HG02678 (cell line): ENCODE measurements at regions not wholly inside any gene's neighbourhood (a gene's known extent, or its start where the extent isn't known, plus 50 kb on each side); places are given as distances from the start of the nearest gene placed in this dataset.

Experiments
- ATAC-seq: cut with Tn5 transposase; IDR thresholded peaks from one replicate; pipeline ENCODE4 v1.9.1; 2021; ENCODE audit warnings: mild to moderate bottlenecking, moderate library complexity; ENCODE audit not compliant: unreplicated experiment

DNA sequence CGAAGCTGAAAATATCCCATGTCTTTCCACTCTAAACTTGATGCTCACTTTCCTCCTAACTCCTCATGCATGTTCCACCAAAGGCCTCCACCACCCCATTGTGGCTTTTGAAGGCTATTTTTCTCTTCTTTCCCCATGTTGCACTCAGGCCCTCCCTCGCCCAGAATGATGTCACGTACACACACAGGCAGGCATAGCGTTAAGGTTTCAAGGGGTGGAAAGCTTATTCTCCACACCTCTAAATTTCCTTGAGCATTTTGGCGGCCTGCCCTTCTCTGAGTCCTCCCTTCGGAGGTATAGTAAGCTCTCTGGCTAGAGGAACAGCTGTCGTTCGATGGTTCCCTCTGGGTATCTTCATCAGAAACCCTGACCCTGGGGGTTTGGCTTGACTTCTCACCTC lies 673.5 kb downstream of the ACTL7B start:
- no peak for ATAC-seq

DNA sequence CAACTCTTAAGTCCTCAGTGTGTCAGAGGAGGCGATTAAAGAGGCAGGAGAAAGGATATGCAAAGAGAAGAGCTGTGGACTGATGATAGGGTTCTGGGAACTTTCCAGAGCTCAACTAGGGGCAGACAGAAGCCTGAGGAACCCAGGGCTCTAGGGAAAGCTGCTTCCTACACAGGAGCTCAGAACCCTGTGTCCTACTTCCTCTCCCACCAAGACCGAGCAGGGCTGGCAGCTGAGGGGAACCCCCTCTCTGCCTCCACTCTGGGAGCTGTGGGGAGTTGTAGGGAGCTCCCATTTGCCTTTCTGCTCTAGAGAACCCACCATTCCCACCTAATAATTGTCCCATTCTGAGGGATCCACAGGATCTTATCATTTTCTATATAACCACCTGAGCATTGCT lies 674.3 kb downstream of the ACTL7B start:
- no peak for ATAC-seq

DNA sequence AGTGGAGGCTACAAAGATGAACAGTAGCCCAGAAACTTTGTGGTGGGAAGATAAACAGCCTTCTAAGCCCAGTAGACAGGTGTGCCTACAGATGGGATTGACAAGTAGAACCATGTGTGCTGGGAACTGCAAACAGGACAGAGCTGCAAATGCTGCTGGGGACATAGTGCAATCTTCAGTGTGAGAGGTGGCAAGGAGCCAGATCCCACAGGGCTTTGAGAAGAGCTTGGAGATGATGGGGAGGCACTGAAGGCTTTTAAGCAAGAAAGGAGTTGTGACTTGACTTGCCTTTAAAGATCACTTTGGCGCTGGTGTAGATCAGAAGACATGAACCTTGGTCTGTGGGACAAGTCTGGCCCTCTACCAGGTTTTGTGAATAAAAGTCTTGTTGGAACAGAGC lies 675.2 kb downstream of the ACTL7B start:
- no peak for ATAC-seq

DNA sequence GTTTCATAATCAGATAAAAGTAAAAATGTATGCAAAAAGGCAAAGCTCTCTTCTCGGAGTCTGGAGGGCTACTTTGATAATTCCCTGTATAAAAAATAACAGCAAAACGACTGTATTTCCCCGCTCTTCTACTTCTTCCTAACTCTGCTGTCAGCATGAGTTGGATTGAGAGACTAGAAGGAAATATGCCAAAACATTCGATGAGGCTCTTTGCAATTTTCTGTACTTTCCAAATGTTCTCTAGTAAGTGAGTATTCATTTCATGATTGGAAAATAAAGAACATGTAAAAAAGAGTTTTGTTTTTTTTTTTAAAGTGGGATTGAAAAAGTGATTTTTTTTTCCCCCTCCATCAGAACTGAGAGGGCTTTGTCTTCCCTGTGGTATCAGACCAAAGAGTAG lies 677.5 kb downstream of the ACTL7B start:
- no peak for ATAC-seq

DNA sequence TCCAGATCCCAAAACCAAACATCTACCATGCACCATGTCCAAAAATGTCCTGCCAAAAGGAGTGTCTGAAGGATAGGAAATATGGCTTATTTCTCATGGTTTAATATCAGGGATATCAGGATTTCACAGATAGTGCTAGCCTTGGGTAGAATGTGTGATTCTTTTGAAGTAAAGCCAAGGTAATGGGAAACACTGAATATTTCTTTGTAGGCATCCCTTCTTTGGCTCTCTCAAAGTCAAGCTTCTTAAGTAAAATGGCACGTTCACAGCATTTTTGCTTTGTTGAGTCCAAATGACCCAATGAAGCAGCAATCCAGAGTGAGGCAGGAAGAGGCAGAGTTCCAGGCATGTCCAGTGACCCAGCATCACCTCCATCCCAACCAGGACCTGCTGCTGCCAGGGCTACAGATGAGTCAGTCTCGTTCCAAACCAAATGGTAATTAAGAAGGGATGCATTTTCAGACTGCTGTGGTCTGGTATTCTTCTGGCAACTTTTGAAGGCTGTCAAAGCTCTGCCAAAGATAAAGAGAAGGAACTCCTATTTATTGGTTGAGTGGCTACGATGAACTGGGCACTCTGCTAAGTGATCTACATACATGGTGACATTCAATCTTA lies 678.8 kb upstream of the KLF4 start:
- no peak for ATAC-seq

DNA sequence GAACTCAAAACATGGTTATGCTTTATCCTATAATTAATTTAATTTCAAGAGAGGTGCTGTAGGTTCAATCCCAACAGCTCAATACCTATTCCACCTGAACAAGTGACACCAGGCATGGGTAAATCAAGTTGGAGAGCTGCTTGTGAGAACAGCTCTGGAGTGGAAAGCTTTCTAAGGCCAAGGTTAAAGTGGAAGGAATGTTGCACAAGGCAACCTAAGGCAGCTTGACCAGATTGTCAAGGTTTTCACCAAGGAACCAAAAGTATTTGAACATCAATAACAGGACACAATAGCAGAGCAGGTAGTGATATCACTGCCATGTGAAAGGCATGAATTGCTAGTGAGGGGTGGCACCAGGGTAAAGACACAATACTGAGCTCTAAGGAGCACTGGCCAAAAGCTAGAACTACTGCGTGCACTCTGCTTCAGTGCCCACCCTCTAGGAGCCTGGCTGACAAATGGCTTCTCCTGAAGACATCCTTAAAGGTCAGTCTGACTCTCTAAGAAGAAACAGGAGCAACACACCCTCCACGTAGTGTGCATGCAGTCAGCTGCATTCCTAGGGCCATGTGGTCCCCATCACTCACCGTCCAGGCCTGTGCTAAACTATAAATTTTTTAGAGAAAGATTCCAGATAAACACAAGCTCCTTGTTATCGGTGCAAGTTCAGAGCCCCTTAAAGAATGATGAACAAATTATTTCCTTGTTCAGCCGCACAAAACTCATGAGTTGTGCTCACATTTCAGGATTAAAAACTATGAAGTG lies 677.7 kb upstream of the KLF4 start:
- ATAC-seq, result no peak

DNA sequence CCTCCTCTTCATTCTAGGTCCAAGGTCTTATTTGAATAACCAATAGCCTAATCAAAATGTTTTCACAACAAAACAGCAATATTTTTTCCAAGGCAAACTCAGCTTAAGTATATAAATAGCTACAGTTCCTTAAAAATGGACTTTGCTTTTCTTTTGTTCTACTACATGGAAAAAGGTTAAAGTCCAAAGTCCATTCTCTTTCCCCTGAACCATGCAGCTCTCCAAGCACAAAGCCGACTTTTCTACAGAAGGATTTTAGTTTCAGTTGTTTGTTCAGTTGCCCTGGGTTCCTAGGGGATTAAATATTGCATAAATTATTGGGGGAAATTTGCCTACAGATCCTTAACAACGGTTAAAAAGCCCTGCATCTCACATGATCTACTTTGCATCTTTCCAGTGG lies 677.0 kb upstream of the KLF4 start:
- ATAC-seq, result no peak

DNA sequence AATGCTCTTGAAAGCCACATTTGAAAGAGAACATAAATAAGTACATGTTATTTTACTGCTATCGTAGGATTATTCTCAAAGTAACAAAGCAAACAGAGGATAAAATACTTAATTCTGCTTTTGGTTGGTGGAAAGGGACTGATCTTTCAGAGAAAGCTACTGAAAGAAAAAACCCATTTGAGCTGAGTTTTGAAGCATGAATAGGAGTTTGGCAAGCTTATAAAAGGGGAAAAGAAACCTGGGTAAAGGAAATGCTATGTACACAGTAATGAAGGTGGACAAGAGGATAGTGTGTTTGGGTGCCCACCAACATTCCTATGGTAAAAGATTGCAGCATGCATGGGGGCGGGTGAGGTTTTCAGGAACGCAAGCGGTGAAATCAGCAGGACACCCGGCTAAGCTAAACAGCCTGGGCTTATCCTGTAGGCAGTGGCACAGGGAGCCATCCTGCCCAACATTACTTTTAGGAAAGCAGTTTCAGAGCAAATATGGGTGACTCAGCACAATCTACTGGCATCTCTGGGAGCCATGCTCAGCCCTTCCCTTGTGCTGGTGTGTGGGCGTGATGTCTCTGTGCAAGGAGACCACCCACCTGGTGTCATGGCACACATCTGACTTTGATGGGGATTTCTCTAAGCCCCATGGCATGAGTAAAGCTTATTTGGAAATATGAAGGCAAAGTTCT lies 673.9 kb upstream of the KLF4 start:
- ATAC-seq, result no peak

DNA sequence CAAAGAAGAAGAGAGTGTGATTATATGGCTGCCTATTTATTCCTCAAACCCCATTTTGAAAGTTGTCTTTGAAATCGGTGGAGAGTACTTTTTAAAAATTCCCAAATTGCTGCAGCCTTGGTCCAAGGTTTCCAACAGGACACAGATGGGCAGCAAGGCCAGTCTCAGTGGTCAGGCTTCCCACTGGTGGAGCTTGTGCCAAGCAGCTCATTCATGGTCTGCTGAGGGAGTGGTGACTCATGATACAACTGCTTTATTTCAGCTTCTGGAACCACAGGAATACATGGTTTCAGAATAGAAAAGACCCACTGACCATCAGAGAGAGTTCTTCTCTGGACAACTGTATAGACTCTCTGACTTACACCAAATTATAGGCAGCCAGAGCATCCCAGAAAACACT lies 673.1 kb upstream of the KLF4 start:
- no peak for ATAC-seq

DNA sequence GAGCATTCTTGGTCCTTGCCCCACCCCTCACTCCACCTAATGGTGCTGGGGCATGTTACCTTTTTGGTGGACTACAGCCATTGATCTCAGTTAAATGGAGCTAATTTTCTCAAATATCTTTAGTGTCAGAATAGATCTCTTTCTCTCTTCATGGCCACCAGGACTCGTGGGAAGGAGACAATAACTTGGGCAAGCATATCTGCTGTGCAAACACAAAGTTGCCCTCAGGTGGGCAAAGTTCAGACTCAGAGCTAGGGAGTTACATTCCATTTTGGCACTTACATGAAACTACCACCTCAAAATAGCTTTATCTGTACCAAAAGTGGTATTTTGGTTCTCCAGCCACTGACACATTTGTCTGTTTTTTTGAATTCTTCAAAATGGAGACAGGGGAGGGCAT lies 671.9 kb upstream of the KLF4 start:
- no peak for ATAC-seq

DNA sequence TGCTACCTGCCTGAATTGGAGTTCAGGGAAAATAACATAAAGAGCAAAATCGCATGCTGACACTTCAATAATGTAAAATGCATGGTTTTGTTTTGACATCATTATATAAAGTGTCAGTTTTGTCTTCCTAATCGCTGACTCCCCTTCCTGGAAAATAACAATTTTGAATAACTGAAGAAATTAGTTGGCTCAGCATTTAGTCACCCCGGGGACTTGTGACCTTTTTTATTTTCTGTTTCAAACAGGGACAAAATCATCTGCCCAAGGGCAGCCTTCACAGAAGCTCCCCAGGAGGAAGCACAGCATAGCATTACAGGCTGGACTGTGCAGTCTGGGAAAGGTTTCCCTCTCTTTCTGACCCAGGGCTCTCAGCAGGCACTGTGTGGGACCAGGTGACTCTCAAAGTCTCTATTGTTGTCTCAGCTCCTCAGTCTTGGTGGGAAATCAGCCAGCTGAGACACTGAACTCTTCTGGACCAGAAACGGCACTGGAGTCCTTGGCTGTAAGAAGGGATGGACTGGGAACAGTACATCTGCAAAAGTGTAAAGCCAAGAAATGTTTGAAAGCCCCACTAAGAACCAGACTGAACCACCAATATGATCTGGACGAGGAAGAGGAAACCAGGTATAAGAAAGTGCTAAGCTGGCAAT lies 671.3 kb upstream of the KLF4 start:
- no peak for ATAC-seq

DNA sequence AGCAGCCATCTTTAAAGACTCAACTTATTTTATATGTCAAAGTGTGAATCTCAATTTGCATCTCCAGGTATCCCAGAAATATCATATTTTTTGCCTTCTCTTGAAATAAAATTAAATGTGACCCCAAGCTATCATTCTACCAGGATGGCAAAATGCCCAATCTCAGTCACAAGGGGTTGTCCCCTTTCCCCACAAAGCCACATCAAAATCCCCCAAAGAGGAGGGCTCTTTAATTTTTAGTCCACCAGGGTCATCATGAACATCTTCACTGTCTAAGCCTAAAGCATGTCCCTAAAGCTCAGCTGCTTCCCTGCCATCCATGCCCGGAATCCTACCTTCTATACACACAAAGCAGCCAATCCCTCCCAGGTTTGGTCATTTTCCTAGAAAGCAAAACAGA lies 670.5 kb upstream of the KLF4 start:
- ATAC-seq, result no peak

DNA sequence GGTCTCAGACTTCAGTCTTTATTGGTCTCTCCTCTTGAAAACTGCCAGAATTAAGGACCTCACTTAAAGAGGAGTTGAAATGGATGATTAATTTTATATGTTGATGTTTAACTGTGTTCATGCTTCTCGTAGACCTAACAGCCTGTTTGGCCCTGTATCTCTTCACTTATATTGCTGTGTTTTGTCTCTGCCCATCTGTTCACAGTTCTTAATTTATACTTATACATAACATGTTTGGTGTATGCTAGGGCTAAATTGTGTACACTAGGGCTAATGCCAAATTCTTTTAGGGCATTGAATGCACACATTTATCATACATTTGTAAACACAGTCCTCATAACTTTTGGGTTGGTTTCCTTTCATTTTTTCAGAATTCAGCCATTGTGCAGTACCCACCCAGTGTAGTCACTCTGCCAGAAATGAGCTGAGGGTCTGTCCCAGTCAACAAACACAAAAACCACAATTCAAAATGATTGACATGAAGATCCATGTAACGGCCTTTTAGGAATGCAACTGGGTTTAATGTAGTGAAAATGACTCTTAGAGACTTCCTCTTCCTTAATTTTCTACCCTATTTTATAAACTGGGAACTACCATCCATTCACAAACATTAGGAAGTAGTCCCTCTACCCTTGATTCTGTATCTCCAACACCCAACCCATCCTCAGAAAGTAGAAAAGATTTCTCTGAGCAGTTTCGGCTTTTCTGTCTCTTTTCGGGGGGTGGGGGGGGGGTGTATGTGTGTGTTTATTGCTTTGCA lies 668.8 kb upstream of the KLF4 start:
- no peak for ATAC-seq

DNA sequence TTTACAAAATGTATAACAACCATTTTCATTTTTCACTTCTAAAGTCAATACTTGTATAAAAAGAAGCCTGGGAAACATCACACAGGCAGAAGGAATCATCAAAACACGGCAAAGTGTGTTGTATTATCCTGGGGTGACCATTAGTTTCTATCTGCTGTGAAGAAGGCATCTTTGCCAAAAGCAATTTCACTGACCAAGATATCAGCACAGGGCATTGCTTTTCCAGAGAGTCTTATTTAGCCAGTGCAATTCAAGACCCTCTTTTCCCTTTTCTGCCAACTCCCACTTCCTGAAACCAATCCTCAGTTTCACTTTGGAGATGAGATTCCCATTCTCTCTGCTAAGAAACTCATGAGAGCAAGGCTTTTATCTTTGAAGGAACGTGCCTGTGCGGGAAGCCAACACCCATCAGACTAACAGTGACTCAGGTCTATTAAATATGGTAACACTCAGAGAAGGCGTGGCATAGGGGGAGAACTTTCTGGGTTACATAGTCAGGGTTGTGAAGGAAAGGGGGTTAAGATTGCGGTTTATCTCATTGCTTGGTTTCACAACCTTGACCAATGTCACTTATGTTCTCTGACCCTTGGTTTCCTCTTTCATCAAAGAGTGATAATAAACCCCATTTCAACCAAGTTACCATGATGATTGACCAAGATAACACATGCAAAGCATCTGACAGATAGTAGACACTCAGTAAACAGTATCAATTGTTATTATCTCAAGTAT lies 666.9 kb upstream of the KLF4 start:
- no peak for ATAC-seq

DNA sequence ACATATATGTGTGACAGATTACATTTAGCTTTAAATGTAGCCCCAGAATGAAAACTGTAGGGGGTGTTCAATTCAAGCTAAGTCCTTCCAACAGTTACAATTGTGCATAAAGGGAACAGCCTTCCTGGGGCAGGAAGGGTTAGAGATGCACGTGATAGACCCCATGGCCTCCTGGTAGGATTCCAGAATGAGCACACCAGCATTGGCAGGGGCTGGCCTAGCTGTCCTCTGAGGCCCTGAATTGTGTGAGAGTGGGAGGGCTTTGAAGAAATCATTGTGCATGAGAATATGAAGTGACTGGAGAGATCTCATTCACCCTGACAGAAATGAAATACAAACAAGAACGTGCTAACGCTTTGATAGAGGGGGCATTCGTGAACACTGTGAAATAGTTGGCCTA lies 663.8 kb upstream of the KLF4 start:
- no peak for ATAC-seq

DNA sequence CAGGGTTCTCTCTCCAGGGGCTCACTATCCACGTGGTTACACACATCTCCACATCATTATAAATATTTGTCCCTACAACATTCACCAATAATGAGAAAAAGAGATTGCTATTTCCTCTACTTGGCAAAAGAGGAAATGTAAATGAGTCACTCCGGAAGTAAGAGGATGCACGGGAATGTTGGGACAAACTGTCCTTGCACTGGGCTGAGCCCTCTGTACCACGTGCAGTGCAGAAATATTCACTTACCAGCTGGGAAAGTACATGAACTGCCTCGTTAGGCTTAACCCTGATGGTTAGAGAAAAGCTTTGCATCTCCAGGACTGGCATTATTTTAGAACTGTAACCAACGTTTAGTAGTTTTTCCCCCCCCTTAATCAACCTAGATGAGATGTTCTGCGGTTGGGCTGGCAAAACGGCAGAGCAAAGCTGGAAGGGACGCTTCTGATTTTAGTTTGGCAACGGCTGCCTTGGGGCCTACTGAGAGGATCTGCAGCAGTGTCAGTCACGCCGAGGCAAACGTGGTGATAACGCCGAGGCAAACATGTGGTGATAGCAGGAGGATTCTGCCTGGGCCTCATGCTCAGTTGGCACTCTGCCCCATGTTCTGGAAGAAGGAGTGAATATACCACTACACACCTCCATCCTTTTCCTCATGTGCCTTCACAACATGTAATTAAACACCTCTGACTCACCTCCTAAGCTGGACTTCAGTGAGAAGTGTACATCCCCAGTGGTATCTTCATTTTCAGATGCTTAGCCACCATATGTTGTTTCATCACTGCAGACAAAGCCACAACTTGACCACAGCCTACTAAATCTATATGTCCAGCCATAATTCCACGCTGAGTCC lies 661.4 kb upstream of the KLF4 start:
- ATAC-seq, result no peak

DNA sequence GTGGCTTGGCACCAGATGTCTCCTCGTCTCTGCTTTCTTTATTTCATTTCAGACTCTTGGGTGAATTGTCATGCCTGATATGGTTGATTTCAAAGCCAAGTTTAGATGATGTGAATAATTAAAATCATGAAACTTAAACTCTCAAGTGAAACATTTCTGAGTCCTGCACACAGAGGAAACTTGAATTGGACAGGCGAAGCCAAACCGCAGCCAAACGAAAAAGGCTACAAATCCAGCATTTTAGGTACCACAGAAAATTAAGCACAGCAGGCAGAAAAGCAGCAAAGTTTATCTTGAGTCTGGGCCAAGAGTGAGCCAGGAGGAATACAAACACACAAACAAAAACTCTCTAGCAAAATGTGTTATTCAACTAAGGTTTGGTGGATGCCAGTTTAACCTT lies 659.8 kb upstream of the KLF4 start:
- no peak for ATAC-seq

DNA sequence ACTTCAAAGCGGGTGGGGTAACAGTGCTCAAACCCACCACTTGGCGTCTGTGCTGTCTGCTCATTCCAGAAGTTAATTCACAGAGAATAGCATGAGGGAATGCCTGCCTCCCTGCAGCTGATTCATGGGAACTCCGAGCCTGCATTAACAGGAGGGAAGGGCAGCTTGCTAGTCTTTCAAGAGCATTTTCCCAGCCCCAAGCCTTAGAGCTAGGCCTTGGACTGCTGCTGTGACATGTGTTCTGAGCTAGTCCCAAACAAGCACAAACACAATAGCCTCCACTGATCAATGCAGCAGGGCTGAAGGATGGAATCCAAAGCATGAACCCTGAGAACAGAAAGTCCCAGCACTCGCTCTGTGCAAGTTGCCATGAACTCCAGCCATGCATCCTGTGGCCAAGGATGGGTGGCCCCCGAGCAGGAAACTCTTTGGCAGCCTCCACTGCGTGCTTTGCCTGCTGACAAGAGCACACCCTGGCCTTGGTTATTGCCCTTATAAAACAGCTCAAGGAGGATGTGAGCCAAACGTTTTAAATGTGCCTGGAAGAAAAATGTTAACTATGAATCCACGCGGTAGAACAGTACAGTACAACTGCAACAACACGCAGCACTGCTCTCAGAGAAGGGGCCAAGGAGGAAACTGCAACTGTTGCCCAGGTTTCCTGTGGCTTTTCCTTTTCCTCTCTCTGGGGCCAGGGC lies 653.1 kb upstream of the KLF4 start:
- ATAC-seq, result no peak

DNA sequence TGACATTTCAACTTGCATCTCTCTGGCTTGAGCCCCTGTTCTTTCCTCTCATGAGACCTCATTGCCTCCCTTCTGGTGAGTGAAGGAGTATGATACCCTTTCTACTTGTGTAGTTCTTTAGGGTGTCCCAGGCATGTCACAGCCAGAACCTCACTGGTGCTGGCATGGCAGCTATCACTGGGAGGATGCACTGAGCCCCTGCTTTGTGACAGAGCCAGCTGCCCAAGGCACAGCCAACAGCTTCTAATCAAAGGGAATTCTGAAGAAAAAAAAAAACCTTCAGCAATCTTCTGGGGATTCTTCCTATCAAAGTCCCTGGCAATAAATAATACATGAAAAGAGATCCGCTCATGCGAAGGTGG lies 652.6 kb upstream of the KLF4 start:
- no peak for ATAC-seq
